MV-4-11 (cell line): ENCODE measurements at regions not wholly inside any gene's neighbourhood (a gene's known extent, or its start where the extent isn't known, plus 50 kb on each side); places are given as distances from the start of the nearest gene placed in this dataset.

ENCODE experiments used
- DNase-seq: peaks from one replicate; lab custom pipeline; 2025; lab: John Stamatoyannopoulos, UW

GRCh38 chr1:168871531-168871930 is 142.5 kb upstream of the DPT start:
- no peak for DNase-seq

DNA sequence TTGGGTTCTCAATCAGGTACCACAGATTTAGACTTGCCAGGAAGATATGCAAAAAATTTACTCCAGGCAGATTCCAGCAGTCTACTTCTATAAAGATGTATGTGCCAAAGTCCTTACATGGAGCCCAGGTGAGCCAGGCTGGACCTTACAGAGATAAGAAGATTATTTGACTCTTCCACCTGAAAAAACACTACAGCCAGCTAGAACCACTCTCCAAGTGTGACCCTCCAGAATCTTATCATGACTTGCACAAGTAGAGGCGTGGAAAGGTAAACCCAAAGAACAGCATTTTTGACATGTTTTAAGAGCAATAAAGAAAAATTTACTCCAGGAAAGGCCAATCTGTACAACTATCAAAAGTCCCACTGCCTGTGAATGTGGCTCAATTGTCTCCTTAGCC is 146.8 kb upstream of the DPT start:
- DNase-seq = no peak

DNA sequence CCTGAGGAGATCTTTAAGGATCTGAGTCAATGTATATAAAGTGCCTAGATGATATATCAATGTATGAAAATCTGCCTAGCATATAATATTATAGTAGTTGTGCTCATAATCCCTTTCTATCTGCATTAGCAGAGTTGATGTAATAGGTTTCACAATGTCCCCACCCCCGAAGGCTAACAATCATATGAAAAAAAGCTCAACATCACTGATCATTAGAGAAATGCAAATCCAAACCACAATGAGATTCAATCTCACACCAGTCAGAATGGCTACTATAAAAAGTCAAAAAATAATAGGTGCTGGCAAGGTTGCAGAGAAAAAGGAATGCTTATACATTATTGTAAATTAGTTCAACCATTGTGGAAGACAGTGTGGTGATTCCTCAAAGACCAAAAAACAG is 147.8 kb upstream of the DPT start:
- no peak for DNase-seq

GRCh38 chr1:168879896-168880734 is 151.1 kb upstream of the DPT start:
- DNase-seq = no peak

- no peak for DNase-seq
Measured at GRCh38 chr1:168881656-168882260, 152.8 kb upstream of the DPT start.

DNA sequence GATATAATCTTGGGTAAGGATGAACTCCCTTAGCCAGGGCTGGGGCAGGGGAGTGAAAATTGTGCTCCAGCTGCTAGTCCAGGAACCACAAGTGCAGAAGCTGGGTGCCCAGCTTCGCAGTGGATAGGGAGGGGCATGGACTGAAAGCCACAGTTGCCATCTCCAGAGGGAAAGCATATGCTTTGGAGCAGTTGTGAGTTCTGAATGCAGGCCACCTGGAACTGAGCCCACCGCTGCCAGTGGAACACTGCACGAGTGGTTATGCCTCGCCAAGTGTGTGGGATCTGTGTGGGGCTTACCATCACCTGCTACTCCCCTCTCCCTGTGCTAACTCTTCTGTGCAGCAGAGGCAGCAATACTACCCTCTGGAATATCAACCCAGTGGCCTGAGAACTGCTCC is 158.4 kb upstream of the DPT start:
- no peak for DNase-seq

DNA sequence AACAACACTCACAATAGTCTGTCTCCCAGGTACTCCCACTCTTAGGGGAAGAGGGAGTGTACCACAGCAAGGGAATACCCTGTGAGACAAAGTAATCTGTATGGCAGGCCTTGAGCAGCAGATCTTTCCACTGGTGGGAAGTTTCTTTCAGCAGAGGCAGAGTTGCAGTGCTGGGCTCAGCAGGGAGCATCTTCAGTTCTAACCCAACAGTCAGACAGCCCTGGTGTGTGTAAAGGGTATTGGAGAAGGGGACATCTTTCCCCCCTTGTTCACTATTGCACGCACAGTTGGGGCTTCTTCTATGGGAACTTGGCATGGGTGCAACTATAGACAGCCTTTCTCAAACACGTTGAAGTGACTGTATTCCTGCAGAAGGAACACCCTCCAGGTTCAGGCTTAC is 159.4 kb upstream of the DPT start:
- no peak for DNase-seq

DNA sequence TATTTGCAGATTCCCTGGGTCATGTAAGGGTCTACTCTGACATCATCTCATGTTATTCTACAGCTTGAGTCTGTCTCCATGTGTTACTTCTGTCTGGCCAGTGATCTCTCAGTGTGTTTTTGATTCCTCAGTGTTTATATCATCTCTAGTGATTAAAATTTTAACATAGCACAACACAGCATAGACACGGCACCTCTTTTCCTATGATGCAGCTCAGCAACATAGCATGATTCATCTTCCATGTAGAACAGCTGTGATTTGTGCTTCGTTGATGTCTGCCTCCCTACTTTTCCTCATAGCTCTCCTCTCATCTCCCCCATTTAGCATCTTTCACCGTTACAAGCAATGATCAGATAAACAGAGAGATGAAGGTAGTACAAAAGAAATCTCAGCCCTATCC is 163.9 kb upstream of the DPT start:
- no peak for DNase-seq

DNA sequence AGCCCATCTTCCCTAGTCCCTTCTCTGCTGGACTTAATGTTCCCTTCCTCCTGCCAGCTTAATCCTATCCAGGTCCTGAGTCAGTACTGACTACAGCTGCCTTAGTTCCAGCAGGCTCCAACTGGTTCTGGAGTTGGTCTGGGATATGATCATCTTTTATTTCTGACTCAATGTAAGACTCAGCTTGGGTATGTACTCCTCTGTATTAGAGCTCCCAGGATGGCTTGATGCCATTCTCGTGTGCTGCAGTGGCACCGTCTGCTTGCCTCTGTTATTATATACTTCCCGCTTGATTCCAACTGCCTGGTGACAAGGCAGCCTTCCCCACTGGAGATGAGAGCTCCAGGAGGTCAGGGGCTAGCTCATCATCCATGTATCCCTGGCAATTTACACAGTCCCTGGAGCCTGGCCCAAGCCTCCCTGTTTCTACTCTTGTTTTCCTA is 164.4 kb upstream of the DPT start:
- no peak for DNase-seq

DNA sequence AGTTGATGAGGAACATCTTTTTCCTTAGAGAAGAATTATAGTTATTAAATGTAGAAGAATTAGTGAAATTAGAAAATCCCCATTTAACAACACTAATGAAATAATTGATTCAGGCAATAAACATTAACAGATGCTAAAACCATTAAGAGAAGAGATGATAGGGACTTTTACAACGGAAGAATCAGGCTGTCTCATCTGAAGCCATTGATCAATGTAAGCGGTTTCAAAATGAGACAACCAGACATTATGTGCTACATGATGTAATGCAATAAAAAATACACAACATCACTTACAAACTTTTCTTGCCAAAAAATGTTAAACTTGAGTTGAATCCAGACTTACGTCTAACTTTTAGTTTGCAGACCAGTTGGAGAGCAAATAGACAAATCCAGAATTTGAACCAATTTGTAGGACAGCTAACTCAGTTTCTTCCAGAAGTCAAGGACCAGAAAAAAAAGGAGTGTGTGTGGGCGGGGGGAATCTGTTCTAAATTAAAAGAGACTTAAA is 165.4 kb upstream of the DPT start:
- DNase-seq = no peak

- no peak for DNase-seq
Measured at GRCh38 chr1:168897249-168897648, 168.2 kb upstream of the DPT start.

DNA sequence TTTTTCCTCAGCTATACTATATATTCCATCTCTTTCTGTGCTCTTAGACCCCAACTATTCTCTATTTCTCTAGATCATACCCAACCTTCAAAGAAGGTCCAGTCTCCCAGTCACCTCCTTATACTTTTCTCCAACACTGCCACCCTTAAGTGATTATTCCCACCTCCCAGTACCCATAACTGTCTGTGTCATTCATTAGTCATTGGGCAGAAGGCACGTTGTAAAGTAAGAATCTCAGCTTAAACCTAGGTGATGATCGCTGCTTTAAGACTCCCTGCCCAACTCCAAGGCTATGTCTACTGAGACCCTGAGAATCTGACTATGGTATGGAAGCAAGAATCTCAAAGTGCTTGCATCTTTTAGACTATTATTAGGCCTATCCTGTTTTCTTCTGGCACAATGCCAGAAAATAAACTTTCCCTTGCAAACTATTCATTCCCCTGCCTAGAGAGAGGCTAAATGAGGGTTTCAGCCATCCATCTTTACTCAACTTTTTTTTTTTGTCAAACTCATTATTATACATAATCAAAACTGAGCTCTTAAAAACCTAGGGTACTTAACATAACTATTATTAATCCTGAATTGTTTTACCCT is 174.3 kb upstream of the DPT start:
- no peak for DNase-seq

DNA sequence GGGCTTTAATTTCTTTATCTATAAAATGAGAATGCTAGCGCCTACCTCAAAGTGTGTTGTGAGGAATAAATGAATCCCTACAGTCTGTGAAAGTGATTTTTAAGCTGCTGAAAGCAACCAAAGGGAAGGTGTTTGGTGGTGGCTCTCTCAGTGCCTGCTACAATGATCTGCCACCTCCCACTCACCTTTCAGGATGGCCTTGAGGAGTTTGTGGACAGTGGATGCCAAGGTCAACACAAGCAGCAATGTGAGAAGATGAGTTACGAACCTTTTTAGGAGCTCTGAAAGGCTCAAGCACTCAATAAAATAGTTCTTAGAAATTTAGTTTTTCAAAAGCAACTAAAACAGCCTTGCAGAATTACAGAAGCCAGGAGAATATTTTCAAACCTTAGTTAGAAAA is 176.6 kb upstream of the DPT start:
- no peak for DNase-seq

- no peak for DNase-seq
Measured at GRCh38 chr1:168906367-168906766, 177.4 kb upstream of the DPT start.

GRCh38 chr1:168907053-168907452 is 178.0 kb upstream of the DPT start:
- no peak for DNase-seq

DNA sequence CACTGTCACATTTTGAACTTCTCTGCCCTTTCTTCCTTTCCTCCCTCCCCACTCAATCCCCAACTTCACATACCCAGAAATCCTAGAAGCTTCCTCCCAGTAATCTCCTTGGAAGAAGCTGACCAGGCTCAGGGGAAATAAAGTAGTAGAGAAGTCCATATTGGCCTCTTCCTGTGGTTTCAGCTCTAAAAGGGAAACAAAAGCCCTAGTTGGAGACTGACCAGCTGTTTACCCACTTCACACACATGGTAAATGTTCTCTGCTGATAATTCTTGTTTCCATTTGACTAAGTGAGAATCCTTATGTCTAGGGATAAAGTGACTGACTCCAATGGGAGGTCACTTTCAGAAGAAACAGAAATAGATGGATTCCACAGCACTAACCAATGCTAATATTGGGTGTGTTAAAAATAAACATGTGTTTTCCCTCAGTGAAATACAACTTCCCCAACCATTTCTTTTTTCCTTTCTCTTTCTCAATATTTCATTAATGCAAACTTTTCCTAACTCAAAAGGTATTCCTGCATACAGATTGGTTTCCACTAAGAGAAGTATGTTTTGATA is 178.9 kb upstream of the DPT start:
- no peak for DNase-seq

DNA sequence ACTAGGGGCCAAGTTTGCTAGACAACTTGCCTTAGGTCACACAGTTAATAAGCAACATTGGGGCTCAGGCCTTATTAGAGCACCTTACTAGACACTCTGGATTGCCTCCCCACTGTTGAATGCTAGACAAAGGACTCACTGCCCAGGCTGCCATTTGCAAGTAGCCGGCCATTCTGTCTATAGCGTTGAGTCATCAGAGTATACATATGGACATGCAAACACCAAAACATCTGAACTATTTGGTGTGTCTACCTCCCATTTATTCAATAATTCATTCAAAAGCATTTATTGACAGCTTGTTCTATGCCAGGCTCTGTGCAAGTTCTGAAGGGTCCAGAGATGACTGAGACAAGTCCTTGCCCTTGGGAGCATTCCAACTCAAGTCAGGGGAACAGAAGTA is 181.4 kb upstream of the DPT start:
- DNase-seq = no peak

- DNase-seq = no peak
Measured at GRCh38 chr1:168911370-168911769, 182.4 kb upstream of the DPT start.

DNA sequence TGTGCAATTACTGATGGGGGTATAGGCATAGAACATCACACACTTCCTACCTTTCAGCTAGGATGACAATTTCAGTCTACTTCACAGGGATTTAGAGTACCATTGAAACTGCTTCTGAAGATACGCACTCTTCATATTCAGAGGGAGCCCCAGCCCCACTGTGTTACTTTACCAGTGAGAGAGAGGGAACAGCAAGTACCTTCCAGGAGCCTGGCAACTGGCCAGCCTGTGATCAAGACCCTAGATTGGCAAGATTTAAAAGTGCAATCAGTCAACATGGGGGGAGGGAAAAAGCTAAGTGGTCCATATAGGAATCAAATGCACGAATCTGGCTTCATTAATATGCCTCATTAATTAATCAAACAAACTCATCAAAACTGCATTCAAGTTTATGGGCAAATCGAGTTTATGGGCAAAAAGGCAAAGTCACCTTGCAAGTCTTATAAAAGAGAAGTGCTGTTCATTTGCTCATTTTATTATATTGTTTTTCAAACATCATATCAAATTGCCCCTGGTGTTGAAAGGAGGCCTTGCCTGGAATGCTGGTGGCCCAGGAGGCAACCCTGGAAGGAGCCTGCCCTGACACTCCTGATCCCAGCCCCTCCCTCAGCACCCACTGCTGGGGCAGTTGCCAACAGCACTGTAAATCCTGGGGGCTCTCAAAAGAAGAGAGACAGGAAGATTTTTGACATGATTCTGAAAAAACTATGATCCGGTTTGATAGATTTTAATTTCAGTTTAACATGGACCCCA is 184.9 kb upstream of the DPT start:
- DNase-seq = no peak

- DNase-seq = no peak
Measured at GRCh38 chr1:168917309-168917708, 188.3 kb upstream of the DPT start.

DNA sequence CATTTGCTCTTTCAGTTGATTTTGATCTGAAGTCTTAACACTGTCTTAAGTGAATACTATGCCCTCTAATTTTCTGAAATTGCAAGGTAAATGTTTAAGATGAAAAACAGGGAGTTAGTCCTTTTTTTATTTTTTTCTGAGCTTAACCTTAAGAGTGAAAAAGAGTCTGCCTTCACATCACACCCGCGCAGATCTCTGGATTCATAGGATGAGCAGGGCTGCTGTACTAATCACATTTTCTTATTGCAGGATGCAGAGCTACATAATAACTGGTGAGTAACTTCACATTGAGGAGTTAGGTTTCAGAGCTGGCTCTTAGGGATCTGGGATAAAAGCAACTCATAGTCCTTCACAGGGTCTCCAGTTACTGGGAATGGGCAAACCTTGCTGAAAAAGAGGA is 188.7 kb upstream of the ATP1B1 start:
- DNase-seq = no peak
